ENCODE measurements at regions not wholly inside any gene's neighbourhood (a gene's known extent, or its start where the extent isn't known, plus 50 kb on each side); places are given as distances from the start of the nearest gene placed in this dataset.
"Not testable (repeated sequence)": the region's sequence is repeated elsewhere in the genome, so short reads cannot be mapped to it uniquely, and the experiment has no call there.

DNA sequence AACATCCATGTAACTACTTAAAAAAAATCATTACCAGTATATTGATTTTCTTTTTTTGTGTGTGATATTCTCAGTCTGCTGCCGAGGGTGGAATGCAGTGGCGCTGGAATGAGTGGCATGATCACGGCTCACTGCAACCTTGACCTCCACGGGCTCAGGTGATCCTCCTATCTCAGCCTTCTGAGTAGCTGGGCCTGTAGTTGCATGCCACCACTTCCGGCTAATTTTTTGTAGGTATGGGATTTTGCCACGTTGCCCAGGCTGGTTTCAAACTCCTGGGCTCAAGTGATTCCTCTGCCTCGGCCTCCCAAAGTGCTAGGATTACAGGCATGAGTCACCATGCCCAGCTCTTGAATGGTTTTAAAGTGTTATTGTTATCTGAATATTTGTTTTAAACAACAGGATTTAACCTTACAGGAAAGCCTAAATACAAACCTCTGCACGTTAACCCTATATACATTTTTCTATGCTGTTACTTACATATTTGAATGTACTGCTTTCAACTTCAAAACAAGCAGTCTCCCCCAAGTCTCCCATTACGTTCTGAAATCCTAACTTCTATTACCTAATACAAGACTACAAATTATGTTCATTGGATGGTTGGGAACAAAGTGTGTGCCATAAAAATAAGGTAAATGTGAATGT is 61.7 kb downstream of the KPNA2 start:
- DNase-seq (ENCODE audit: low read depth in 2 of 2), result no peak

GRCh38 chr17:68099341-68099753 is 63.8 kb downstream of the KPNA2 start:
- not testable (repeated sequence) for DNase-seq (ENCODE audit: low read depth in 2 of 2)

- no peak for DNase-seq (ENCODE audit: low read depth in 2 of 2)
Observed at GRCh38 chr17:68100000-68100641, 64.6 kb downstream of the KPNA2 start.

DNA sequence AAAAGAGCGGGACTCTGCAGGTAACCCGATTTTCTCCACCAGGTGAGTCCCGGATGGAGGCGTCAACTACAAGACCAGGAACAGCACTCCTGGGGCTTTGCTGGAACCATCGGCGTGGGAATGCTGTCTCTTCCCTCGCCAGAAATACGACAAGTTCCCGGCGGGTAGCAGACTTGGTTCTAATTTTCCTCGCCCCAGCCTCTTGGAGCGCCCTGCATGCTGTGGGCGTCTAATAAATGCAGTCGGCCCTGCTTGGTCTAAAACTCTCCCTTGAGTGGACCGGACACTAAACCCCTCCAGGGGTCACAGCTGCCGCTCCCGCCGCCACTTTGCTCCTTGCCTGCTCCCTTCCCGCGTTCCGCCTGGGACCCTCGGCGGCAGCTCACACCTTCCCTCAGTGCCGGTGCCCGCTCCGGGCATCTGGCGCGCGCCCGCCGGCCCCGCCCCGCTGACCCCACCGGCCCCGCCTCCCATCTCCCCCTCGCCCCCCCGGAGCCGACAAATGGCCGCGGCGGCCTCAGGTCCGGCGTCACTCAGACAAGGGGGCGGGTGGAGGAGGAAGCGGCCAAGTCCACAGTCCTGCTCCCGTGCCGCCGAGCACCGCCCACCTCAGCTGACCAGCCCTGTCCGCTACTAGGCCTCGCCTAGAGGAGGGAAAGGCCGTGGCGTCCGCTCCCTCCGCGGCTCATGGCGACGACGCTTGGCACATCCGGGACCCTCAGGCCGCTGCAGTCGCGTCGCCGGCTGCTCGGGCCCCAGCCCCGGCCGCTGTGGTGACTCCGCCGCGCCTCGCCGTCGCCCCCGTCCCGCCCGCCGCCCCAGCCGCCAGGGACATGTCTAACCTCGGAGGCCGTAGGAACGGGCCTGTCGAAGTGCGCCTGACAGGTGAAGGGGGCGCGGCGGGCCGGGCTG is 65.8 kb downstream of the KPNA2 start:
- DNase-seq (ENCODE audit: low read depth in 2 of 2), result peak; percentile 28 to 60

- no peak for DNase-seq (ENCODE audit: low read depth in 2 of 2)
Observed at GRCh38 chr17:68101987-68102314, 66.4 kb downstream of the KPNA2 start.

DNA sequence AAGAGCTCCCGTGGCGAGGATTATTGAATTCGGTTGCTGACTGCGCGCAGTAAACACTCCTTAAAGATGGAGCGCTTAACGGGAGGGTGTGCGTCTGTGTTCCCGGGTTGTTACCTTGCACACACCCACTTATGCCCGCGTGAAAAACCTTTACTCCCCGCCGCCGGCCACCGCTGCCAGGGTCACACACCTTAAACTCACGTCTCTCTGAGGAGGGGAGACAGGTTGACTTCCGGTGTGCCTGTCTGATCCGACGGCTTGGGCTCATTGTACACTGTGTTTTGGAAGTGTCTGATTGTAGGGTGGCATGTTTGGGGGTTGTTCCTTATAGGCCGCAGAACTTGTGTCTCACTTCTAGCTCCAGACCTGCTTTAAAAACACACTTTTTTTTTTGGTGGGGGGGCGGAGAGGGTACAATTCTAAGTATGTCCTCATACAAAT is 66.8 kb downstream of the KPNA2 start:
- no peak for DNase-seq (ENCODE audit: low read depth in 2 of 2)

DNA sequence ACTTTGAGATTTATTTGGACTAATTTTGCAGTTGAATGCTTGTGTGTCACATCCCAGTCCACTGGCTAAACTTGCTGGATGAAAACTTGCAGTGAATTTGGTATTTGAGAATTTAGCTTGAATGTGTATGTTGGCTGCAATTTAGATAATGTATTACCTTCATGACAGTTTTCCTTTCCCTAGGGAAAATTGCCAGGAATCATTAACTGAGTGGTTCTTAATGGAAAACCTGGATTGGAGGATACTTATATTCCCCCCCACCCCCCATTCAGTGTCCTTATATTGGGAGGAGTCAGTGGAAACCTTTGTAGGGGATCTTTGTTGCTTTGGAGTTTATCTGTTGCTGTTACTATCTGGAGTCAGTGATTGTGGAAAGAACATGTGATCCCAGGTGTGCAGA is 67.6 kb downstream of the KPNA2 start:
- no peak for DNase-seq (ENCODE audit: low read depth in 2 of 2)

GRCh38 chr17:68106085-68106484 is 70.5 kb downstream of the KPNA2 start:
- no peak for DNase-seq (ENCODE audit: low read depth in 2 of 2)

DNA sequence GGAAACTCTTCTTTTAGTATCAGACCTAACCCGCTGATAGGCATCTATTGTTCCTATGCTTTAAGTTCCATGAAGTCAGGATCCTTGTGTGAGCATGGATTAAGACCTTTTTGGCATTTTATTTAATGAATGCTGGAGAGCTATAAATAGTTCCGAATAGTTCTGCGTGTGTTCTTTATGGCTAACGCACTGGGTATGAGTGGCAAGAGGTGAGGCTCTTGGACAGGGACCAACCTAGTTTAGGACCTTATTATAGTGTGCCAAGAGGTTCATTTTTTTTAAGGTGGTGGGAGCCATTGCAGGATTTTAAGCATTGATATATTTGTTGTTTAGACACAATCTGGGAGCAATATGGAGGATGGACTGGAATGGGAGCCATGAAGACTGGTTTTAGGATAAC is 71.8 kb downstream of the KPNA2 start:
- DNase-seq (ENCODE audit: low read depth in 2 of 2), result no peak

DNA sequence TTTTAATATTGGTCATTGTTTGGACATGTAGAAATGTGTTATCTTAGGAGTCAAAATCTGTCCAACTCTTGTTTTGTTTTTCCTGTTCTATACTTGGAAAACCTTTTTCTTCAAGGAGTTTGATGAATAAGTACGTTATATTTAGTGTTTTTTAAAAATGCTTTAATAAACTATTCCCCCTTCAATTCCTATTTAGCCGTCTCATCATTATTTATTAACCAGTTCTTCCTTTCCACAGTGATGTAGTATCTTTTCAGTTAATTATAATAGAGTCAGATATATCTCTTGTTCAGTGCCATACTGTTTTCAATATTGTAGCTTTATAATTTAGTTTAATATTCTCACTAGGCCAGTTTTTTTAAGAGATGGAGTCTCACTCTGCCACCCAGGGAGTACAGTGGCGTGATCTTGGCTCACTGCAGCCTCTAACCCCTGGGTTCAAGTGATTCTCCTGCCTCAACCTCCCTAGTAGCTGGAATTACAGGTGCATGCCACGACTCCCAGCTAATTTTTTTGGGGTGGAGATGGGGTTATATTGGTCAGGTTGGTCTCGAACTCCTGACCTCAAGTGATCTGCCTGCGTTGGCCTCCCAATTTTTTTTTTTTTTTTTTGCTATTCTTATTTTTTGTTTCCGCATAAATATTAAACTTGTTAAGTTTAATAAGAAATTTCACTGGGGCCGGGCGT is 72.9 kb downstream of the KPNA2 start:
- no peak for DNase-seq (ENCODE audit: low read depth in 2 of 2)

- not testable (repeated sequence) for DNase-seq (ENCODE audit: low read depth in 2 of 2)
Observed at GRCh38 chr17:68109404-68109803, 73.9 kb downstream of the KPNA2 start.

DNA sequence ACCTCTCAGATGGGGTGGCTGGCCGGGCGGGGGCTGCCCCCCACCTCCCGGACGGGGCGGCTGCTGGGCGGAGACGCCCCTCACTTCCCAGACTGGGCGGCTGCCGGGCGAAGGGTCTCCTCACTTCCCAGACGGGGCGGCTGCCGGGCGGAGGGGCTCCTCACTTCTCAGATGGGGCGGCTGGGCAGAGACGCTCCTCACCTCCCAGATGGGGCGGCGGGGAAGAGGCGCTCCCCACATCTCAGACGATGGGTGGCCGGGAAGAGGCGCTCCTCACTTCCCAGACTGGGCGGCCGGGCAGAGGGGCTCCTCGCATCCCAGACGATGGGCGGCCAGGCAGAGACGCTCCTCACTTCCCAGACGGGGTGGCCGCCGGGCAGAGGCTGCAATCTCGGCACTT is 80.7 kb downstream of the KPNA2 start:
- not testable (repeated sequence) for DNase-seq (ENCODE audit: low read depth in 2 of 2)

DNA sequence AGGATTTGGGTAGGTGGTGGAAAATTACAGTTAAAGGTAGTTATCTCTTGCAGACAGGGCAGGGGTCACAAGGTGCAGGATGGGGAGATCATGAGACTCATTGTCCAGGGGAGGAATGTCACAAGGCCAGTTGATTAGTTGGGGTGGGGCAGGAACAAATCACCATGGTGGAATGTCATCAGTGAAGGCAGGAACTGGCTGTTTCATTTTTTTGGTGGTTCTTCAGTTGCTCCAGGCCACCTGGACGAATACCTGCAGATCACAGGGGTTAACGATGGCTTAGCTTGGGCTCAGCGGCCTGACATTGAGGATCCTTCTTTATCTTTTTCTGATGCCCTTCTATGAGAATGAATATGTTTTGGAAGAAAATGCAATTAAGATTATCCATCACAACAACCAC is 87.1 kb downstream of the KPNA2 start:
- DNase-seq (ENCODE audit: low read depth in 2 of 2), result no peak

GRCh38 chr17:68125111-68125870 is 89.8 kb downstream of the KPNA2 start:
- DNase-seq (ENCODE audit: low read depth in 2 of 2), result no peak

DNA sequence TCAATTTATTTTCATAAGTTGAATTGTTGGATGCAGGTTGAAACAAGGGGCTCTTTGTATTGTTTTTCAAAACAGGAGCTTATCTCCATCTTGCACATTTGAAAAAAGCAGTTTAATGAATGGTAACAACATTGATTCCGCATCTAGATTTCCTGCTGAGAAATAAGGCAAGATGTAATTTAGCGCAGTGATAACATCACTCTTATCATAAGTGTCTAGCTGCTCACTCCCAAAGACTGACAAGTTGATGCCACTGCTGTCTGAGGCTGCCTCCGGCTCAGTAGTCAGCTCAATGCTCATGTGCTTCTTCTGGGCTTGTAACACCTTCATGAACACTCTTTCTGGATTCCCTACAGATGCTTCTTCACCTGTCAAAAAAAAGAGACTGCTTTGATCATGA is 92.4 kb downstream of the KPNA2 start:
- DNase-seq (ENCODE audit: low read depth in 2 of 2), result no peak

- DNase-seq (ENCODE audit: low read depth in 2 of 2), result no peak
Observed at GRCh38 chr17:68131456-68131855, 95.9 kb downstream of the KPNA2 start.

GRCh38 chr17:68133346-68134045 is 98.0 kb downstream of the KPNA2 start:
- DNase-seq (ENCODE audit: low read depth in 2 of 2), result no peak

GRCh38 chr17:68134046-68134637 is 98.6 kb downstream of the KPNA2 start:
- DNase-seq (ENCODE audit: low read depth in 2 of 2), result no peak

- DNase-seq (ENCODE audit: low read depth in 2 of 2), result no peak
Observed at GRCh38 chr17:68134731-68135130, 99.2 kb downstream of the KPNA2 start.

DNA sequence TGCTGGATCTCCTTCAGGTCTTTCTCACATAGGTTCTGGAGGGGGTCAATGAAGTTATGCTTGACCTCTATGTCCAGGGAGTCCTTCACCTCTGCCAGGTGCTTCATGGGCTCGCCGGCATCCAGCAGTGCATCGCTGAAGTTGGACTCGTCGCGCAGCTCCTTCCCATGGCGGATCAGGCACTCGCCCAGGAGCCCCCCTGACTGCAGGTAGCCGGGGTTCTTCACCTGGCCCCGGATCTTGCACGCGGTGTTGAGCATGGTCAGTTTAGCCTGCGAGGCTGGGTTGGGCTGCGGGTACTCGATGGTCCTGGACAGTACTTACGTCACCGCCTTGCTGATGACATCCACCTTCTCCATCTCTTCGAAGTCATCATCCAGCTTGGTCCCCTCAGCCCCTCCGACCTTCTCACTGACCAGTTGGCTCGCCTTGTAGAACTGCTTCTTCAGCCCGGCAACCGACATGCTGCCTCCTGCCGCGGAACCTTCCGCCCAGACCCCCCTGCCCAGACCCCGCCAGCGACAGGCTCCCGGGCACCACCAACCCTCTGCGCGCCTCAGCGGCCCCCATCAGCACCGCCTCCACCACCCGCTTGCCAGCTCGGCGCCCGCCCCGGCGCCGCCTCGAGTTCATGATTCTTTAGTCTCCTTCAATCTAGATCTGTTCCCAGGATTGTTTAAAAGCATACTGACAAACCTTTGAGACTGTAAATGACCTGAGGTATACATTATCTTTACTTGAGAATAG is 99.8 kb downstream of the KPNA2 start:
- DNase-seq (ENCODE audit: low read depth in 2 of 2), result no peak

All from stimulated activated CD4-positive, alpha-beta T cell treated with anti-CD3 and anti-CD28 coated beads, Interleukin-12 subunit alpha, Interleukin-12 subunit beta, amount 100 ng/mL, for 24 hours (primary cell).